Activated CD8-positive, alpha-beta T cell treated with anti-CD3 and anti-CD28 coated beads, Interleukin-2, amount 10 ng/mL, durations not matched to agents 7 days and 5 days (primary cell): ENCODE measurements at regions not wholly inside any gene's neighbourhood (a gene's known extent, or its start where the extent isn't known, plus 50 kb on each side); places are given as distances from the start of the nearest gene placed in this dataset.

ENCODE experiments used
- ATAC-seq: fragments of 150-1000 bp; cut with Tn5 transposase; one replicate; pipeline ENCODE4 v1.10.0; 2021; ENCODE audit warnings: moderate library complexity
- CTCF ChIA-PET: fragments of 350-600 bp; sonication (Branson Sonifier 250); formaldehyde crosslinking; loops from one replicate; lab custom pipeline; 2021; ENCODE audit warnings: antibody characterized with exemption; lab: Charles Lee
- POLR2A ChIA-PET: fragments of 350-600 bp; sonication (Branson Sonifier 250); formaldehyde crosslinking; loops from one replicate; lab custom pipeline; 2021; ENCODE audit warnings: antibody characterized with exemption; lab: Charles Lee
- DNase-seq: peaks from one replicate; pipeline ENCODE4 v3.0.0-alpha.2; 2020
- H3K27ac Mint-ChIP-seq: one replicate; pipeline ENCODE4 v1.8.0; 2021; ENCODE audit warnings: mild to moderate bottlenecking, mixed read lengths
- H3K27me3 Mint-ChIP-seq: one replicate; pipeline ENCODE4 v1.8.0; 2021; ENCODE audit warnings: low read depth, mixed read lengths
- H3K36me3 Mint-ChIP-seq: one replicate; pipeline ENCODE4 v1.8.0; 2021; ENCODE audit warnings: low read depth, mixed read lengths
- H3K4me1 Mint-ChIP-seq: one replicate; pipeline ENCODE4 v1.8.0; 2021; ENCODE audit warnings: low read depth, mixed read lengths
- H3K4me3 Mint-ChIP-seq: one replicate; pipeline ENCODE4 v1.8.0; 2021; ENCODE audit warnings: mild to moderate bottlenecking, mixed read lengths
- H3K9me3 Mint-ChIP-seq: one replicate; pipeline ENCODE4 v1.8.0; 2022; ENCODE audit warnings: mixed read lengths; ENCODE audit not compliant: insufficient read depth

- Mint-ChIP-seq H3K27ac (no peak overlapping the region), H3K4me1 (peaks cover 12% of the 10 kb centered on the region), H3K36me3 (no peaks in the 10 kb centered on the region), H3K27me3 (peaks cover 7% of the 10 kb centered on the region), H3K4me3 (no peak overlapping the region), H3K9me3 (no peaks in the 10 kb centered on the region)
- no peak for ATAC-seq
- CTCF ChIA-PET = no interaction called here
- POLR2A ChIA-PET = no interaction called here
- no peak for DNase-seq
Observed at GRCh38 chr12:93966516-93967133, 181.8 kb upstream of the PLXNC1 start.

- H3K27me3 Mint-ChIP-seq = peaks cover 7% of the 10 kb centered on the region
- H3K9me3 Mint-ChIP-seq = no peaks in the 10 kb centered on the region
- ATAC-seq (no peak), DNase-seq (no peak)
- H3K36me3 Mint-ChIP-seq = no peaks in the 10 kb centered on the region
- ChIA-PET POLR2A (no interaction called here), CTCF (interaction anchor here (1.6 kb wide), 1 partner anchor 135 kb away, joined by 6 read pairs; no protein-coding TSS in a partner anchor)
- H3K27ac Mint-ChIP-seq = no peak overlapping the region
- H3K4me3 Mint-ChIP-seq = no peak overlapping the region
- peaks cover 12% of the 10 kb centered on the region for H3K4me1 Mint-ChIP-seq
Observed at GRCh38 chr12:93967454-93967853, 180.9 kb upstream of the PLXNC1 start.

- H3K36me3 Mint-ChIP-seq = no peaks in the 10 kb centered on the region
- DNase-seq (no peak), ATAC-seq (no peak)
- CTCF ChIA-PET = interaction anchor here (0.9 to 1.6 kb wide), 2 partner anchors 134 to 201 kb away, joined by 4 to 6 read pairs; no protein-coding TSS in a partner anchor
- H3K4me1 Mint-ChIP-seq = peaks cover 12% of the 10 kb centered on the region
- no peak overlapping the region for H3K27ac Mint-ChIP-seq
- no peak overlapping the region for H3K4me3 Mint-ChIP-seq
- no peaks in the 10 kb centered on the region for H3K9me3 Mint-ChIP-seq
- POLR2A ChIA-PET = no interaction called here
- peaks cover 7% of the 10 kb centered on the region for H3K27me3 Mint-ChIP-seq
Observed at GRCh38 chr12:93968536-93969285, 179.7 kb upstream of the PLXNC1 start.

GRCh38 chr12:93970900-93971688 lies 177.3 kb upstream of the PLXNC1 start:
- H3K4me1 Mint-ChIP-seq = peaks cover 15% of the 10 kb centered on the region
- DNase-seq = no peak
- no peak overlapping the region for H3K27ac Mint-ChIP-seq
- H3K9me3 Mint-ChIP-seq = no peaks in the 10 kb centered on the region
- CTCF ChIA-PET = interaction anchor here (0.6 to 1.0 kb wide), 2 partner anchors 22 to 130 kb away, joined by 3 read pairs; no protein-coding TSS in a partner anchor
- no peak overlapping the region for H3K4me3 Mint-ChIP-seq
- no peak for ATAC-seq
- H3K36me3 Mint-ChIP-seq = no peaks in the 10 kb centered on the region
- peaks cover 5% of the 10 kb centered on the region for H3K27me3 Mint-ChIP-seq
- POLR2A ChIA-PET = no interaction called here

- no peaks in the 10 kb centered on the region for H3K36me3 Mint-ChIP-seq
- H3K4me3 Mint-ChIP-seq = no peak overlapping the region
- no peaks in the 10 kb centered on the region for H3K9me3 Mint-ChIP-seq
- DNase-seq = no peak
- no peak for ATAC-seq
- ChIA-PET CTCF (no interaction called here), POLR2A (no interaction called here)
- peaks cover 4% of the 10 kb centered on the region for H3K27me3 Mint-ChIP-seq
- no peak overlapping the region for H3K27ac Mint-ChIP-seq
- peaks cover 17% of the 10 kb centered on the region for H3K4me1 Mint-ChIP-seq
Observed at GRCh38 chr12:93972411-93973208, 175.8 kb upstream of the PLXNC1 start.

GRCh38 chr12:93974252-93974651 lies 174.1 kb upstream of the PLXNC1 start:
- ChIA-PET POLR2A (no interaction called here), CTCF (interaction anchor here (1.2 to 2.2 kb wide), 2 partner anchors 128 to 207 kb away, joined by 3 to 9 read pairs; no protein-coding TSS in a partner anchor)
- DNase-seq = no peak
- Mint-ChIP-seq H3K4me1 (peaks cover 16% of the 10 kb centered on the region), H3K4me3 (no peak overlapping the region), H3K27ac (no peak overlapping the region), H3K27me3 (no peaks in the 10 kb centered on the region), H3K9me3 (no peaks in the 10 kb centered on the region), H3K36me3 (no peaks in the 10 kb centered on the region)
- ATAC-seq = no peak

- H3K9me3 Mint-ChIP-seq = no peaks in the 10 kb centered on the region
- DNase-seq = no peak
- ChIA-PET POLR2A (no interaction called here), CTCF (interaction anchor here (8.3 kb wide), 1 partner anchor 209 kb away, joined by 73 read pairs; no protein-coding TSS in a partner anchor)
- H3K27me3 Mint-ChIP-seq = no peaks in the 10 kb centered on the region
- no peak overlapping the region for H3K4me3 Mint-ChIP-seq
- ATAC-seq = no peak
- H3K36me3 Mint-ChIP-seq = no peaks in the 10 kb centered on the region
- H3K4me1 Mint-ChIP-seq = peaks cover 13% of the 10 kb centered on the region
- peak overlapping the region; percentile 41 for H3K27ac Mint-ChIP-seq
Observed at GRCh38 chr12:93976024-93976423, 172.4 kb upstream of the PLXNC1 start.

- H3K4me1 Mint-ChIP-seq = peaks cover 15% of the 10 kb centered on the region
- H3K4me3 Mint-ChIP-seq = no peak overlapping the region
- ATAC-seq (no peak), DNase-seq (no peak)
- no peaks in the 10 kb centered on the region for H3K9me3 Mint-ChIP-seq
- H3K27ac Mint-ChIP-seq = no peak overlapping the region
- peaks cover 2% of the 10 kb centered on the region for H3K27me3 Mint-ChIP-seq
- no peaks in the 10 kb centered on the region for H3K36me3 Mint-ChIP-seq
- CTCF ChIA-PET = interaction anchor here (0.9 to 9.4 kb wide), 4 partner anchors 124 to 474 kb away, joined by 5 to 139 read pairs (median 40); no protein-coding TSS in a partner anchor
- POLR2A ChIA-PET = no interaction called here
Observed at GRCh38 chr12:93977081-93977480, 171.3 kb upstream of the PLXNC1 start.

- H3K4me3 Mint-ChIP-seq = no peak overlapping the region
- H3K9me3 Mint-ChIP-seq = no peaks in the 10 kb centered on the region
- no peaks in the 10 kb centered on the region for H3K36me3 Mint-ChIP-seq
- ChIA-PET POLR2A (no interaction called here), CTCF (interaction anchor here (0.6 to 9.4 kb wide), 10 partner anchors 123 to 991 kb away, joined by 3 to 139 read pairs (median 4); no protein-coding TSS in a partner anchor)
- no peak for ATAC-seq
- no peak for DNase-seq
- peaks cover 28% of the 10 kb centered on the region for H3K4me1 Mint-ChIP-seq
- H3K27ac Mint-ChIP-seq = no peak overlapping the region
- H3K27me3 Mint-ChIP-seq = peaks cover 4% of the 10 kb centered on the region
Observed at GRCh38 chr12:93978553-93978952, 169.8 kb upstream of the PLXNC1 start.

- peak; percentile 50 for DNase-seq
- no peak overlapping the region for H3K27ac Mint-ChIP-seq
Observed at GRCh38 chr12:93979189-93979588, 169.2 kb upstream of the PLXNC1 start.

GRCh38 chr12:93980711-93981110 lies 167.7 kb upstream of the PLXNC1 start:
- peaks cover 5% of the 10 kb centered on the region for H3K27me3 Mint-ChIP-seq
- POLR2A ChIA-PET = no interaction called here

More at GRCh38 chr12:93979189-93979588, 169.2 kb upstream of the PLXNC1 start:
- POLR2A ChIA-PET = no interaction called here
- CTCF ChIA-PET = interaction anchor here (0.6 to 9.4 kb wide), 11 partner anchors 122 to 992 kb away, joined by 3 to 139 read pairs (median 3); no protein-coding TSS in a partner anchor
- no peak overlapping the region for H3K4me3 Mint-ChIP-seq
- no peak for ATAC-seq
- peaks cover 5% of the 10 kb centered on the region for H3K27me3 Mint-ChIP-seq
- H3K9me3 Mint-ChIP-seq = no peaks in the 10 kb centered on the region
- H3K36me3 Mint-ChIP-seq = no peaks in the 10 kb centered on the region
- peaks cover 31% of the 10 kb centered on the region for H3K4me1 Mint-ChIP-seq

More at GRCh38 chr12:93980711-93981110, 167.7 kb upstream of the PLXNC1 start:
- no peak overlapping the region for H3K27ac Mint-ChIP-seq
- ATAC-seq (no peak), DNase-seq (no peak)
- H3K4me1 Mint-ChIP-seq = peaks cover 31% of the 10 kb centered on the region
- CTCF ChIA-PET = interaction anchor here (8.3 to 9.4 kb wide), 2 partner anchors 121 to 214 kb away, joined by 73 to 139 read pairs; no protein-coding TSS in a partner anchor
- no peaks in the 10 kb centered on the region for H3K9me3 Mint-ChIP-seq
- no peak overlapping the region for H3K4me3 Mint-ChIP-seq
- no peaks in the 10 kb centered on the region for H3K36me3 Mint-ChIP-seq
